Right cardiac atrium (tissue), 5 donors: ENCODE measurements at regions not wholly inside any gene's neighbourhood (a gene's known extent, or its start where the extent isn't known, plus 50 kb on each side); places are given as distances from the start of the nearest gene placed in this dataset.
"Not testable (repeated sequence)": the region's sequence is repeated elsewhere in the genome, so short reads cannot be mapped to it uniquely, and the experiment has no call there.

Source experiments
- ATAC-seq, 2 donors: fragments of 200-7000 bp; cut with Tn5 transposase; one replicate each; pipeline versions ENCODE4 v1.8.0 to v1.9.1; 2020; ENCODE audit warnings: moderate library complexity in 2 of 2, mild to moderate bottlenecking in 1 of 2
- DNase-seq, 3 donors: peaks; one replicate each; pipeline ENCODE4 v3.0.0-alpha.2; 2020
- H3K27ac ChIP-seq: one replicate; pipeline ENCODE4 v1.5.1; 2013; ENCODE audit warnings: mild to moderate bottlenecking, low read length, control low read depth, moderate library complexity
- H3K27me3 ChIP-seq: one replicate; pipeline ENCODE4 v1.6.1; 2013; ENCODE audit not compliant: control insufficient read depth, insufficient read depth
- H3K4me1 ChIP-seq: one replicate; pipeline ENCODE4 v1.6.1; 2013; ENCODE audit warnings: low read length; ENCODE audit not compliant: control insufficient read depth, insufficient read depth
- H3K4me3 ChIP-seq: one replicate; pipeline ENCODE4 v1.5.1; 2013; ENCODE audit warnings: low read length, control low read depth
- H3K9me3 ChIP-seq: one replicate; pipeline ENCODE4 v1.6.1; 2013; ENCODE audit warnings: low read length; ENCODE audit not compliant: control insufficient read depth
- WGBS: extraction: QIAGEN DNeasy Blood & Tissue Kit; methylation state at CpG from one replicate; pipeline ENCODE4 v1.1.7; 2013; 5-methylcytosine and 5-hydroxymethylcytosine counted together
- intact Hi-C, 4 donors: fragments of 100-400 bp; cut with DNase I; formaldehyde crosslinking; loops; one replicate each; pipeline versions ENCODE4 v1.11.0 to v1.14.0; 2022 to 2023
- donor health status: healthy with polysubstance abuse.
- donor health status: DM: no; HTN: yes; CAD: no.
- donor health status: DM: no; HTN: no; CAD: no.
- donor health status: DM: no; HTN: yes; CAD: no; lungs with severe emphysema.
- donor health status: DM: yes; HTN: yes; CAD: no.

DNA sequence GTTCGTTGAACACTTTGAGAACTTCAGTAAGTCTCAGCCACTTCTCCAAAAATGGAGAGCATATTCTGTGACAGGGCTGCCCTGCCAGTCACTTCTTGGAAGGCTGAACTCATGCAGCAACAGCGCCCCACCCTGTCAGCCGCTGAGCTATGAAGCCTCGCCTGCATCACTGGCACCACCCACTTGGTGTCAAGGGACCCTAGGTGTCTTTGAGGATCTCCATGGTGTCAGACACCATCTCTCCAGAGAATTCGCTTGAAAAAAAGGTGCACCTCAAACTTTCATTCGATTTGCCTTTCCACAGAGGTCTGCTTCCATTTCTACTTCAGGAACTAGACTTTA, 351.5 kb downstream of the SPATA31A6 start:
- H3K4me1 ChIP-seq, H3K4me3 ChIP-seq, ATAC-seq, H3K27ac ChIP-seq, H3K27me3 ChIP-seq, H3K9me3 ChIP-seq, intact Hi-C loops: not testable (repeated sequence)
- WGBS, result 27% methylated on average over 6 of the region's 6 CpGs
- DNase-seq, result peak in 2 of 3 donors; percentile 43 to 63

- WGBS, result 14% methylated on average over 20 of the region's 36 CpGs
- DNase-seq, result peak in 2 of 3 donors; percentile 1 to 27
- H3K4me1 ChIP-seq, H3K27ac ChIP-seq, H3K9me3 ChIP-seq, H3K27me3 ChIP-seq, H3K4me3 ChIP-seq, intact Hi-C loops: not testable (repeated sequence)
- peak in 1 of 2 donors; percentile 51 for ATAC-seq
Measured at GRCh38 chr9:42550789-42551357, 367.4 kb downstream of the SPATA31A6 start.

GRCh38 chr9:42568530-42568929, 385.1 kb downstream of the SPATA31A6 start:
- DNase-seq, result peak; percentile 0 to 66 (median 4)
- H3K9me3 ChIP-seq, H3K4me1 ChIP-seq, H3K27me3 ChIP-seq, intact Hi-C loops, ATAC-seq, H3K4me3 ChIP-seq, H3K27ac ChIP-seq: not testable (repeated sequence)
- 22% methylated on average over 4 of the region's 15 CpGs for WGBS

GRCh38 chr9:42568942-42569556, 385.6 kb downstream of the SPATA31A6 start:
- H3K27ac ChIP-seq, H3K4me3 ChIP-seq, intact Hi-C loops, H3K27me3 ChIP-seq, H3K4me1 ChIP-seq, H3K9me3 ChIP-seq, ATAC-seq: not testable (repeated sequence)
- DNase-seq, result peak in 2 of 3 donors; percentile 2 to 33
- WGBS, result 16% methylated on average over 14 of the region's 34 CpGs

DNA sequence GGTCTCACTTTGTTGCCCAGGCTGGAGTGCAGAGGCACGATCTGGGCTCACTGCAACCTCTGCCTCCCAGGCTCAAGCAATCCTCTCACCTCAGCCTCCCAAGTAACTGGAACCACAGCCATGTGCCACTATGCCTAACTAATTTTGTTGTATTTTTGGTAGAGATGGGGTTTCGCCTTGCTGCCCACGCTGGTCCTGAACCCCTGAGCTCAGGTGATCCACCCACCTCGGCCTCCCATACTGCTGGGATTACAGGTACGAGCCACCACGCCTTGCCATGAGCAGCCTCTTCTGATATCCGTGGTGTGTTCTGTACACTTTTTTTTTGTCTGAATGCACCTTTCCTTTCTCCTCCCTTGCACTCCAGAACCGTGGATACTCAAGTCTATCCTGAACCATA, 394.4 kb downstream of the SPATA31A6 start:
- H3K4me1 ChIP-seq, H3K27ac ChIP-seq, H3K27me3 ChIP-seq, intact Hi-C loops, ATAC-seq, H3K9me3 ChIP-seq, H3K4me3 ChIP-seq: not testable (repeated sequence)
- 54% methylated on average over 5 of the region's 8 CpGs for WGBS
- DNase-seq, result peak in 2 of 3 donors; percentile 2 to 13
